OCI-LY3 (cell line): ENCODE measurements at regions not wholly inside any gene's neighbourhood (a gene's known extent, or its start where the extent isn't known, plus 50 kb on each side); places are given as distances from the start of the nearest gene placed in this dataset.

ENCODE experiments used
- CTCF ChIP-seq: fragments of 200-600, 300-600 bp; sonication (generic); IDR thresholded peaks from 2 replicates; pipeline ENCODE4 v1.5.1; 2014; ENCODE audit warnings: antibody characterized with exemption, low read length, low read depth
- EZH2phosphoT487 ChIP-seq: fragments of 200-600 bp; shearing (Covaris generic); IDR thresholded peaks from 2 replicates; pipeline ENCODE4 v1.6.1; 2018; ENCODE audit warnings: antibody characterized with exemption, mixed run types, low read depth

- TF ChIP-seq EZH2phosphoT487 (no peak), CTCF (no peak)
Observed at GRCh38 chr16:86354641-86355513, 155.4 kb upstream of the FOXF1 start.
